ENCODE measurements at regions not wholly inside any gene's neighbourhood (a gene's known extent, or its start where the extent isn't known, plus 50 kb on each side); places are given as distances from the start of the nearest gene placed in this dataset.
A peak's percentile ranks its signal among the peaks of the same experiment; 100 is the strongest.

- no peaks in the 10 kb centered on the region for H3K9me3 ChIP-seq
- peaks cover 8 to 30% (median 18%) of the 10 kb centered on the region in 4 donors for H3K4me1 ChIP-seq
- no peaks in the 10 kb centered on the region for H3K36me3 ChIP-seq
- peak overlapping the region in 2 of 5 donors; percentile 26 to 40 for H3K27ac ChIP-seq
- peak in 1 of 2 donors; percentile 17 for DNase-seq
- TF ChIP-seq CTCF (IDR thresholded peaks at IDR 0.05), result no peak
- H3K4me3 ChIP-seq, result no peak overlapping the region
- WGBS, 5 donors, result 64 to 83% (median 67%) methylated on average over 2 of the region's 2 CpGs
- peaks cover 0 to 3% (median 0%) of the 10 kb centered on the region in 3 donors for H3K27me3 ChIP-seq
- intact Hi-C loops (cut with DNase I; ENCODE audit: low total_unique reads), result no loop called here
Measured at GRCh38 chr2:220276741-220277444, 649.5 kb downstream of the SLC4A3 start.

GRCh38 chr2:220277445-220277975 lies 650.1 kb downstream of the SLC4A3 start:
- Histone ChIP-seq H3K27ac (peak overlapping the region in 3 of 5 donors; percentile 26 to 47 (median 40)), H3K4me3 (no peak overlapping the region), H3K9me3 (no peaks in the 10 kb centered on the region), H3K27me3 (peaks cover 0 to 3% (median 0%) of the 10 kb centered on the region in 3 donors), H3K4me1 (peaks cover 8 to 30% (median 18%) of the 10 kb centered on the region in 4 donors), H3K36me3 (no peaks in the 10 kb centered on the region)
- no peak for TF ChIP-seq CTCF (IDR thresholded peaks at IDR 0.05)
- no peak for TF ChIP-seq POLR2A (IDR thresholded peaks at IDR 0.05)
- TF ChIP-seq POLR2AphosphoS5 (IDR thresholded peaks at IDR 0.05), result peak in 1 of 3 donors; percentile 65
- 17 to 27% (median 22%) methylated on average over 3 of the region's 3 CpGs for WGBS, 5 donors
- intact Hi-C loops (cut with DNase I; ENCODE audit: low total_unique reads), result no loop called here
- DNase-seq, result peak; percentile 45 to 84

DNA sequence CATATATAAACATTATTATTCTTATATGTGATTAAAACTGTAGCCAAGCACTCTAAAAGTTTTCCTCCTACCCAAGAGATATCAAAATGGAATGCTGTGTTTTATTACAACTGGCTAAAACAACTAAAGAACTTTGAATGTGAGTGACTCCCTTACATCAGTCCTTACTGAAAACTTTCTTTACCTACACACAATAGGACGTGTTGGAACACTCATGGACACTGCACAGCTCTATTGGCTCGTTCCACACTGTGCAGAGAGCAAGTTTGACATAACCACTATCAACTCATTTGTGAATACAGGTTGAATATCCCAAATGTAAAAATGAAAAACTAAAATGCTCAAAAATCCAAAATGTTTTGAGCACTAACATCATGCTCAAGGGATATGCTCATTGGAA lies 650.6 kb downstream of the SLC4A3 start:
- no peak overlapping the region for H3K4me3 ChIP-seq
- no peak for DNase-seq
- 15 to 31% (median 18%) methylated on average over 2 of the region's 2 CpGs for WGBS, 5 donors
- TF ChIP-seq POLR2A (IDR thresholded peaks at IDR 0.05) (no peak), EP300 (IDR thresholded peaks at IDR 0.05) (no peak), CTCF (IDR thresholded peaks at IDR 0.05) (no peak), POLR2AphosphoS5 (IDR thresholded peaks at IDR 0.05) (no peak)
- H3K27ac ChIP-seq, result peak overlapping the region in 2 of 5 donors; percentile 33 to 47
- H3K4me1 ChIP-seq, result peaks cover 8 to 30% (median 18%) of the 10 kb centered on the region in 4 donors
- H3K36me3 ChIP-seq, result no peaks in the 10 kb centered on the region
- peaks cover 0 to 3% (median 0%) of the 10 kb centered on the region in 3 donors for H3K27me3 ChIP-seq
- intact Hi-C loops (cut with DNase I; ENCODE audit: low total_unique reads), result no loop called here
- H3K9me3 ChIP-seq, result no peaks in the 10 kb centered on the region

DNA sequence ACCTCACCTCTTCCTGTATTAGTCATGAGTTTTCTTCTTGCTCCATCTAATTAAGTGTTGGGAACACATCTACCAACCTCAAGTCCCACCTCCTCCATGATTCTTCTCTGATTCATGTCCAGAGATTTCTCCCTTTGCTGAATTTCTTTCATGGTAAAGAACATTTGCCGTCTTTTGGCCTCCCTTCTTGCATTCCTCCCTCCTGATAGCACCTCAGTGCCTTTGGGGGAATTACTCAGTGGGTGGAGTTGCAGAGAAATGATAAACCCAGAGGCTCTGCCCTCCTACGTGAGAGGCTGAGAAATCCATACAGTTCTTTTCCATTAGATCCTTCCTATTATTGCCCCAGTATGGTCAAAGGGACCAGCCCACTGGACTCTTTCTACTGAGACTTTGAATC lies 651.9 kb downstream of the SLC4A3 start:
- intact Hi-C loops (cut with DNase I; ENCODE audit: low total_unique reads), result no loop called here
- Histone ChIP-seq H3K27me3 (peaks cover 0 to 3% (median 0%) of the 10 kb centered on the region in 3 donors), H3K36me3 (no peaks in the 10 kb centered on the region), H3K4me1 (peaks cover 8 to 30% (median 18%) of the 10 kb centered on the region in 4 donors), H3K9me3 (no peaks in the 10 kb centered on the region), H3K27ac (no peak overlapping the region), H3K4me3 (no peak overlapping the region)
- no peak for DNase-seq
- TF ChIP-seq EP300 (IDR thresholded peaks at IDR 0.05) (no peak), POLR2A (IDR thresholded peaks at IDR 0.05) (no peak), CTCF (IDR thresholded peaks at IDR 0.05) (no peak), POLR2AphosphoS5 (IDR thresholded peaks at IDR 0.05) (no peak)
- WGBS, 5 donors, result 40 to 76% (median 68%) methylated on average over 2 of the region's 2 CpGs
